Fibroblast of pulmonary artery (primary cell): ENCODE measurements at regions not wholly inside any gene's neighbourhood (a gene's known extent, or its start where the extent isn't known, plus 50 kb on each side); places are given as distances from the start of the nearest gene placed in this dataset.
"Not testable (repeated sequence)": the region's sequence is repeated elsewhere in the genome, so short reads cannot be mapped to it uniquely, and the experiment has no call there.

Experiments used
- DNase-seq: peaks from one replicate; pipeline ENCODE4 v3.0.0-alpha.2; 2010; ENCODE audit warnings: low read depth
- H3K4me3 ChIP-seq: replicated peaks from 2 replicates; pipeline ENCODE4 v1.5.1; 2011; ENCODE audit warnings: low read depth, mild to moderate bottlenecking, control low read depth, low read length, moderate library complexity
- TF ChIP-seq, protein P1 (sequence below): IDR thresholded peaks from 2 replicates; pipeline ENCODE4 v1.5.1; 2011; ENCODE audit warnings: mild to moderate bottlenecking, control low read depth, low read length, inconsistent platforms; ENCODE audit errors: missing control alignments

DNA sequence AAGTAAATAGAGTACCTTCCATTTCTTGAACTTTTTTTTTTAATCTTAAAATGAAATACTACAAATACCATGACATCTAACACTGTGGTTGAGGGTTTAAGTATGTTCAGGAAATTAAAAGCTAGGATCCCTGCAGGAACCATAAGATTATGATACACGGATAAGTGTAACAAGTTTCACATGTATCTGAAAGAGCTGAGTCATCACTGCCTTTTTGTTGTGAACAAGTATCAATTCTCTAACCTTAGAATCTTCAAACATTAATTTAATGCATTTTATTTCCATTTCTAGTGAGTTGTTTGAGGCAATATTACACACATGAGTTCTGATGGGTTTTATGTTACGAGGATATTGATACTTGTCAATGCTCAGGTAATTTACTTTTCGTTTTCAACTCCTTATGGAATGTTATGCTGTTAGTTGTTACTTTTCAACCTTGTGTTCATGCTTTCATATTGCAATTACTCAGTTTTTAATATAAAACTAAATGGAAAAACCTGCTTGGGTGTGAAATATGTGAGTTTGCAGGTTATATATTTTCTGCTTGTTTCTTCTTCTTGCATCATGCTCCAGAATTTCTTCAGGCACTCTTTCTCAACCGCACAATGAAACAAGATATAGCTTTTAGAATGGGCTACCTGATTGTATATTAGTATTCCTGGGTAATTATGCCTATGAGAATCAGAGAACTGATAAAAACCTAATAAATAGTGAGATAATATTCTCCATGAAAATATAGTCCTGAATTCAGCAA, 361.3 kb upstream of the MTNR1B start:
- no peak overlapping the region for H3K4me3 ChIP-seq
- no peak for DNase-seq
- TF ChIP-seq, protein P1, sequence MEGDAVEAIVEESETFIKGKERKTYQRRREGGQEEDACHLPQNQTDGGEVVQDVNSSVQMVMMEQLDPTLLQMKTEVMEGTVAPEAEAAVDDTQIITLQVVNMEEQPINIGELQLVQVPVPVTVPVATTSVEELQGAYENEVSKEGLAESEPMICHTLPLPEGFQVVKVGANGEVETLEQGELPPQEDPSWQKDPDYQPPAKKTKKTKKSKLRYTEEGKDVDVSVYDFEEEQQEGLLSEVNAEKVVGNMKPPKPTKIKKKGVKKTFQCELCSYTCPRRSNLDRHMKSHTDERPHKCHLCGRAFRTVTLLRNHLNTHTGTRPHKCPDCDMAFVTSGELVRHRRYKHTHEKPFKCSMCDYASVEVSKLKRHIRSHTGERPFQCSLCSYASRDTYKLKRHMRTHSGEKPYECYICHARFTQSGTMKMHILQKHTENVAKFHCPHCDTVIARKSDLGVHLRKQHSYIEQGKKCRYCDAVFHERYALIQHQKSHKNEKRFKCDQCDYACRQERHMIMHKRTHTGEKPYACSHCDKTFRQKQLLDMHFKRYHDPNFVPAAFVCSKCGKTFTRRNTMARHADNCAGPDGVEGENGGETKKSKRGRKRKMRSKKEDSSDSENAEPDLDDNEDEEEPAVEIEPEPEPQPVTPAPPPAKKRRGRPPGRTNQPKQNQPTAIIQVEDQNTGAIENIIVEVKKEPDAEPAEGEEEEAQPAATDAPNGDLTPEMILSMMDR = no peak

DNA sequence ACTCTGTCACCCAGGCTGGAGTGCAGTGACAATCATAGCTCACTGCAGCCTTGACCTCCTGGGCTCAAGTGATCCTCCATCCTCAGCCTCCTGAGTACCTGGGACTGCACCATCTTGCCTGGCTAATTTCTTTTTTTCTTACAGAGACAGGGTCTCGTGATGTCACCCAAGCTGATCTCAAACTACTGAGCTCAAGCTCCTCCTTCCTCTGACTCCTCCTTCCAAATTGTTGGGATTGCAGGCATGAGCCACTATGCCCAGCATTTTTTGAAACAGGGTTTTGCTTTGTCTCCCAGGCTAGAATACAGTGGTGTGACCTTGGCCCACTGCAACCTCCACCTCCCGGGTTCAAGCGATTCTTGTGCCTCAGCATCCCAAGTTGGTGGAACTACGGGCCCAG, 358.3 kb upstream of the MTNR1B start:
- no peak for DNase-seq
- TF ChIP-seq, protein P1 = no peak

DNA sequence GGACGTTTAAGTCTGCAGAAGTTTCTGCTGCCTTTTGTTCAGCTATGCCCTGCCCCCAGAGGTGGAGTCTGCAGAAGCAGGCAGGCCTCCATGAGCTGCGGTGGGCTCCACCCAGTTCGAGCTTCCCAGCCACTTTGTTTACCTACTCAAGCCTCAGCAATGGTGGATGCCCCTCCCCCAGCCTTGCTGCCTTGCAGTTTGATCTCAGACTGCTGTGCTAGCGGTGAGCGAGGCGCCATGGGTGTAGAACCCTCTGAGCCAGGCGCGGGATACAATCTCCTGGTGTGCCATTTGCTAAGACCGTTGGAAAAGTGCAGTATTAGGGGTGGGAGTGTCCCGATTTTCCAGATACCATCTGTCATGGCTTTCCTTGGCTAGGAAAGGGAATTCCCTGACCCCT, 351.4 kb upstream of the MTNR1B start:
- not testable (repeated sequence) for H3K4me3 ChIP-seq

More for the DNA sequence above, 358.3 kb upstream of the MTNR1B start:
- H3K4me3 ChIP-seq = no peak overlapping the region

DNA sequence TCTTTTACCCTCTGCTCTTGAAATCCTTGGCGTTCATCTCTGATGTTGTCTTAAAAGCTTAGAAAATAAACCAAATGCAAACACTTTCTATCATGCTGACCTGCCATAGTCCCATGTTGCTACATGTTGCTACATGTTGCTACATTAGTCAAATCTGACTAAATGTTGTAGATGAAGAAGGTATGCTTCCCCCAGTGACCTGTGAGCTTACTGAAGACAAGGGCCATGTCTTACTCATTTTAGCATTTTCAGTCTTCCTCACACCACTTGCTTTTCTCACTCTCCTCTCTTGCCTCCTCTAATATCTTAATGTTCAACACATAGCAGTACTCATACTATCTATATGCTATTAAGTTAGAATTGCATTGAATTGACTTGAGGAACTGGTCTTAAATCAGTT, 346.4 kb upstream of the MTNR1B start:
- TF ChIP-seq, protein P1 = no peak
- no peak for DNase-seq
- H3K4me3 ChIP-seq = no peak overlapping the region

More for the DNA sequence above, 351.4 kb upstream of the MTNR1B start:
- not testable (repeated sequence) for DNase-seq

DNA sequence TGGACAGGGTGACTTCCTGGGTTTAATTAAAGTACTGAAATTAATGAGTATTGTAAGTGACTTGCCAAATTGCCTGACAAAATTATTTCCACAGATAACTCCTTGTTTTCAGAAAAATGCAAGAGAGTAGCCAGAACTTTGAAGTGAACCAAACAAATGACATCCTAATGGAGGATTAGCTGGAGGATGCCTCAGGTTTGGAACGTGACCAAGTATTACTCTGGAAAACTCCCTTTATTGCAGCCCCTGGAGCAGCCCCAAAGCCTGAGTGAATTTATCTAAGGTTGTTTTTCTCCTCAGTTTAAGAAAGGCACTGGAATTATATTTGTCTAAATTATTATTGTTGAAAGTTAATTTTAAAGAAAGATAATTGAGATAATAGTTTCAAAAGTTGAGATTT, 343.6 kb upstream of the MTNR1B start:
- H3K4me3 ChIP-seq = no peak overlapping the region
- TF ChIP-seq, protein P1 = no peak
- no peak for DNase-seq

DNA sequence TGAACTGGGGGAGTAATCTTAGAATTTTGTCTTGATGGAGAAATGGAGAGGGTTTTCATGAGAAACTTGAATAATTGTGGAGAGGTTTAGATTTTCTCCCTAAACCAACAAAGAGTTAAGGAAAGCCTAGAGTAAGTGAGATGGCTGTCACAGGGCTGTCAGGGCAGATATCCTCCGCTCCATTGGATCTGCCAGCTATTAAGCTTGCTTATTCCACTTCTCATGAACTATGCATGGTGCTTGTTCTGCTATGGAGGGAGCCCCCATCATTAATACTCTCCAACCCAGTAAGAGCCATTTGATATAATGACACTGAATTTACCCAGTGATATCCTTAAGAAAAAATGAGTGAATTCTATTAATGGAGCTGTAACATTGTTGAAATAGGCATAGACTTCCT, 342.8 kb upstream of the MTNR1B start:
- no peak for DNase-seq
- TF ChIP-seq, protein P1 = no peak
- no peak overlapping the region for H3K4me3 ChIP-seq

DNA sequence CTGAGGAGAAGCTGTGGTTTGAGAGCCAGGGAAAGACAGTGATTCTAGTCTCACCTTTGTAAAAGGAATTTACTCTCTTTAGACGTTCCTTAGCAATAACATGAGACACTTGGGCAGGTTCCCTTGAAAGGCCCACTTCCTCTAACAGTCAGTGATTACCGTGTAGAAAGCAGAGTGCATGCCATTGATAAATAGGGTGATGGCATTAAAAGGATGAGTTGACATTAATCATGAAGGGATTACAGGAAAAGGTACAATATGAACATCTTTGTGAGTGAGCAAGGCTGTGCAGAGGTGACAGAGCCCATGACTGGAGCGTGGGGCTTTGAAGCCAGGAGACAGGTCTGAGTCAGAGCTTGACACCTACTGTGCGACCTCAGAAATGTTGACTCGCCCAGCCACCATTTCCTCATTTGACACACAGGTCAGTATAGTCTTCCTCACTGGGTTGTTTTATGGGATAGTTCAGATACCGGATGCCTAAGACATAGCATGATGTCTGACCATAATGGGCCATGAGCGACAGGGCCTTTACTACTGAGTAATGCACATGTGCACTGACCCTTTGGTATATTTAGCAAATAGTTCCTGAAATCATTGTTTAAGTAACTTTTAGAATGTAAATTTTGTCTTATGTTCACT, 341.7 kb upstream of the MTNR1B start:
- no peak overlapping the region for H3K4me3 ChIP-seq
- TF ChIP-seq, protein P1 = no peak
- no peak for DNase-seq
